HFFc6 (cell line): ENCODE measurements at regions not wholly inside any gene's neighbourhood (a gene's known extent, or its start where the extent isn't known, plus 50 kb on each side); places are given as distances from the start of the nearest gene placed in this dataset.

Experiments
- DNase-seq: peaks from one replicate; pipeline ENCODE4 v3.0.0-alpha.2; 2018
- H3K27ac Mint-ChIP-seq: 2 replicates; pipeline ENCODE4 v1.8.0; 2020; ENCODE audit warnings: mild to moderate bottlenecking, mixed read lengths
- H3K27me3 Mint-ChIP-seq: 2 replicates; pipeline ENCODE4 v1.8.0; 2021; ENCODE audit warnings: mild to moderate bottlenecking, moderate library complexity, mixed read lengths; ENCODE audit not compliant: insufficient read depth
- H3K36me3 Mint-ChIP-seq: 2 replicates; pipeline ENCODE4 v1.8.0; 2021; ENCODE audit warnings: low read depth, mixed read lengths
- H3K4me1 Mint-ChIP-seq: 2 replicates; pipeline ENCODE4 v1.8.0; 2020; ENCODE audit warnings: low read depth, mixed read lengths
- H3K4me3 Mint-ChIP-seq: 2 replicates; pipeline ENCODE4 v1.8.0; 2020; ENCODE audit warnings: mild to moderate bottlenecking, moderate library complexity, mixed read lengths
- H3K9me3 Mint-ChIP-seq: 2 replicates; pipeline ENCODE4 v1.8.0; 2020; ENCODE audit warnings: mild to moderate bottlenecking, mixed read lengths
- CTCF ChIP-seq: fragments of 200-600 bp; sonication (generic); IDR thresholded peaks from 2 replicates; pipeline ENCODE4 v1.5.0; 2021; ENCODE audit warnings: antibody characterized with exemption, mild to moderate bottlenecking

GRCh38 chr2:34244195-34244594 lies 645.1 kb upstream of the FAM98A start:
- Mint-ChIP-seq H3K4me1 (no peaks in the 10 kb centered on the region), H3K4me3 (no peak overlapping the region), H3K27ac (no peak overlapping the region), H3K36me3 (no peaks in the 10 kb centered on the region), H3K9me3 (peaks cover 21% of the 10 kb centered on the region), H3K27me3 (0 out of 2 replicates have a peak, but pooled peaks cover 2% of the 10 kb centered on the region)
- no peak for TF ChIP-seq CTCF
- no peak for DNase-seq

GRCh38 chr2:34242763-34243123 lies 643.6 kb upstream of the FAM98A start:
- no peak overlapping the region for H3K4me3 Mint-ChIP-seq
- no peak for DNase-seq
- H3K36me3 Mint-ChIP-seq = no peaks in the 10 kb centered on the region
- H3K27ac Mint-ChIP-seq = no peak overlapping the region
- TF ChIP-seq CTCF = no peak
- H3K27me3 Mint-ChIP-seq = 0 out of 2 replicates have a peak, but pooled peaks cover 2% of the 10 kb centered on the region
- no peaks in the 10 kb centered on the region for H3K4me1 Mint-ChIP-seq
- H3K9me3 Mint-ChIP-seq = peaks cover 25% of the 10 kb centered on the region

DNA sequence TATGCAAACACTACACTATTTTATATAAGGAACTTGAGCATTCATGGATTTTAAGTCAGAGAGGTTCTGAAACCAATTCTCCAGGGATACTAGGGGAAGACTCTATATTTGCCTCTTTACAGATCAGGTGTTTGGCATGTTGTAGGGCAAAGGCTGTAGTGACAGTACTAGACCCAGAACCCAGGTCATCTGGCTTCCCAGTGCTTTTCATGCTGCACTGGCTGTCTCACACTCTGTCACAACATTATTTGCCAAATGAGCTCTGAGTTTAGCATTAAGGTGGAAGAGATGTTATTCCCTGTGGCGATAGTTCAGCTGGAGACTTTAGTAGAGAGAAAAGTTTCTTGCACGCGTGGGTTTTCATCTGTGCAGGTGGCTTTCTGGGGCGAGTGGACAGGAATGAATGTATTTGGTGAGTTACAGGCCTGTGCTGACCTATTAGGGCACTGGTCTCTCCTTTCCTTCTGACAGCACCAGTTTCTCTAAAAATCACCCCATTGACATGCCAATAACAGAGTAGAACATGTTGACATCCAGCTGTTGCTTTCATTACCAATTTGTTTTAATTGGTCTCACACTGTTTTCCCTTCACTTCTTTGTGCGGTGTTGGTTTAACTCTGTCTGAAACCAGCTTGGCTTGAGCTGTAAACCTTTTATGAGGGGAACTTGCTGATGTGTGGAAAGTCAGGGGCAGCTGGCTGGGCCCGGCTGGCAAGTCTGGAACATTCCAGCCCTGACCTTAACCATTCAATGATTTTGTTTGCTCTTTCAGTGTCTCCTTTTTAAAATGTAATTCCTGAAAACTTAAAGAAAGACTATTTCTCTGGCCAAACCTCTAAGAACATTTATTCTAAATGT lies 643.0 kb upstream of the FAM98A start:
- Mint-ChIP-seq H3K9me3 (peaks cover 28% of the 10 kb centered on the region), H3K4me3 (no peak overlapping the region), H3K4me1 (no peaks in the 10 kb centered on the region), H3K27me3 (0 out of 2 replicates have a peak, but pooled peaks cover 2% of the 10 kb centered on the region), H3K27ac (no peak overlapping the region), H3K36me3 (no peaks in the 10 kb centered on the region)
- no peak for DNase-seq
- TF ChIP-seq CTCF = no peak

- Mint-ChIP-seq H3K9me3 (peaks cover 41% of the 10 kb centered on the region), H3K27me3 (0 out of 2 replicates have a peak, but pooled peaks cover 2% of the 10 kb centered on the region), H3K36me3 (no peaks in the 10 kb centered on the region), H3K4me3 (no peak overlapping the region), H3K4me1 (no peaks in the 10 kb centered on the region), H3K27ac (no peak overlapping the region)
- DNase-seq = no peak
- TF ChIP-seq CTCF = no peak
Observed at GRCh38 chr2:34239511-34239910, 640.4 kb upstream of the FAM98A start.

DNA sequence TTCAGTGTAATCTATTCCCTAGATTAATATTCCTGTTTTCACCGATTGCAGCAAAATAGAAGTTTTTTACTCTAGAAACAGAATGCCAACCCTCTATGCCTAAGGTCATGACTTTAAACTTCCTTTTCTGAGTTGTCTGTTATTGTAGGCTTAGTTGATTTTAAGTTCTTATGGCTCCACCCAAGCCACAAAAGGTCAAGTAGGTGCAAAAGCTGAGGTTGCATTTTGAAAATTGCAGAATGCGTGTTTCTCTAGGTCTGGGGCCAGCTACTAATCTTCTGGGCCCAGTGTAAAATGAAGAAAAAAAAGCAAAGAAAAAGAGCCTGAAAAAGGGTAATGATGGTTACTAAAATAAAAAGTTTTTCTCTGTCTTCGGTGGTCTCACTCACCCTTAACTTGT lies 635.7 kb upstream of the FAM98A start:
- Mint-ChIP-seq H3K27me3 (no peaks in the 10 kb centered on the region), H3K4me1 (no peaks in the 10 kb centered on the region), H3K36me3 (no peaks in the 10 kb centered on the region), H3K9me3 (peaks cover 28% of the 10 kb centered on the region), H3K4me3 (no peak overlapping the region), H3K27ac (no peak overlapping the region)
- DNase-seq = no peak
- TF ChIP-seq CTCF = no peak
